T-cell (primary cell): ENCODE measurements at regions not wholly inside any gene's neighbourhood (a gene's known extent, or its start where the extent isn't known, plus 50 kb on each side); places are given as distances from the start of the nearest gene placed in this dataset.

Experiments used
- ATAC-seq, 4 experiments: fragments of 200-7000 bp in 3 of 4; fragments of 150-1000 bp in 1 of 4; cut with Tn5 transposase; replicated peaks in 1 of 4; 1 replicate in 3 of 4; 2 replicates in 1 of 4; pipeline ENCODE4 v1.10.0; 2021; ENCODE audit warnings: moderate library complexity in 3 of 4, mild to moderate bottlenecking in 2 of 4, moderate number of reproducible peaks in 1 of 4
- CTCF ChIA-PET, 2 donors: fragments of 300-600 bp; sonication (Branson Sonifier 250); formaldehyde crosslinking; loops; one replicate each; lab custom pipeline; 2022; ENCODE audit warnings: antibody characterized with exemption in 2 of 2; lab: Charles Lee
- POLR2A ChIA-PET, 2 donors: fragments of 300-600 bp; sonication (Branson Sonifier 250); formaldehyde crosslinking; loops; one replicate each; lab custom pipeline; 2022; ENCODE audit warnings: antibody characterized with exemption in 2 of 2; lab: Charles Lee
- DNase-seq, 35 experiments: peaks; one replicate each; pipeline versions ENCODE4 v3.0.0 to v3.0.0-alpha.2; 2013 to 2023
- H3K27ac ChIP-seq: one replicate; pipeline ENCODE4 v1.5.1; 2013; ENCODE audit warnings: low read length
- H3K27me3 ChIP-seq, 2 experiments: replicated peaks in 1 of 2; 1 replicate in 1 of 2; 2 replicates in 1 of 2; pipeline versions ENCODE4 v1.6.1 to v1.7.0; 2013; ENCODE audit warnings: low read length in 1 of 2, mixed read lengths in 1 of 2; ENCODE audit not compliant: control insufficient read depth in 2 of 2, insufficient read depth in 2 of 2; ENCODE audit errors: extremely low read depth in 1 of 2
- H3K36me3 ChIP-seq, 2 donors: 1 replicate in 1 of 2; 2 replicates in 1 of 2; pipeline versions ENCODE4 v1.6.1 to v1.7.0; 2013; ENCODE audit warnings: low read length in 1 of 2; ENCODE audit not compliant: control insufficient read depth in 2 of 2, insufficient read depth in 1 of 2; ENCODE audit errors: extremely low read depth in 1 of 2
- H3K4me1 ChIP-seq, 2 experiments: 1 replicate in 1 of 2; 2 replicates in 1 of 2; pipeline versions ENCODE4 v1.6.1 to v1.7.0; 2013; ENCODE audit warnings: low read length in 2 of 2, mixed read lengths in 1 of 2; ENCODE audit not compliant: insufficient read depth in 2 of 2, control insufficient read depth in 1 of 2; ENCODE audit errors: extremely low read depth in 1 of 2
- H3K4me3 ChIP-seq, 2 donors: 1 replicate in 1 of 2; 2 replicates in 1 of 2; pipeline versions ENCODE4 v1.5.1 to v1.7.0; 2013; ENCODE audit warnings: mild to moderate bottlenecking in 2 of 2, low read length in 1 of 2, moderate library complexity in 1 of 2; ENCODE audit not compliant: control insufficient read depth in 1 of 2; ENCODE audit errors: extremely low read depth in 1 of 2
- H3K9me3 ChIP-seq: 2 replicates; pipeline ENCODE4 v1.7.0; 2013
- H3K27ac Mint-ChIP-seq, 2 donors: one replicate each; pipeline ENCODE4 v1.8.0; 2020 to 2021; ENCODE audit warnings: mild to moderate bottlenecking in 2 of 2, mixed read lengths in 2 of 2
- H3K27me3 Mint-ChIP-seq, 2 donors: one replicate each; pipeline ENCODE4 v1.8.0; 2021 to 2022; ENCODE audit warnings: mixed read lengths in 2 of 2
- H3K36me3 Mint-ChIP-seq: one replicate; pipeline ENCODE4 v1.8.0; 2021; ENCODE audit warnings: mixed read lengths
- H3K4me1 Mint-ChIP-seq, 3 donors: one replicate each; pipeline ENCODE4 v1.8.0; 2020 to 2022; ENCODE audit warnings: mixed read lengths in 3 of 3, mild to moderate bottlenecking in 1 of 3
- H3K4me3 Mint-ChIP-seq, 3 donors: one replicate each; pipeline ENCODE4 v1.8.0; 2020 to 2022; ENCODE audit warnings: mild to moderate bottlenecking in 3 of 3, mixed read lengths in 3 of 3, moderate library complexity in 3 of 3
- H3K9me3 Mint-ChIP-seq, 3 donors: one replicate each; pipeline ENCODE4 v1.8.0; 2020 to 2022; ENCODE audit warnings: mixed read lengths in 3 of 3
- WGBS: methylation state at CpG from one replicate; pipeline ENCODE4 v1.1.5; 2013; ENCODE audit warnings: missing lambda C conversion rate; ENCODE audit not compliant: insufficient coverage; 5-methylcytosine and 5-hydroxymethylcytosine counted together

GRCh38 chr14:27392153-27392552 is 794.3 kb upstream of the NOVA1 start:
- ChIA-PET CTCF (no interaction called here), POLR2A (no interaction called here)
- Histone ChIP-seq H3K9me3 (no peaks in the 10 kb centered on the region), H3K27me3 (no peaks in the 10 kb centered on the region), H3K36me3 (no peaks in the 10 kb centered on the region), H3K27ac (no peak overlapping the region), H3K4me1 (no peaks in the 10 kb centered on the region), H3K4me3 (no peak overlapping the region)
- ATAC-seq: no peak
- no peaks in the 10 kb centered on the region for H3K27me3 Mint-ChIP-seq
- H3K27ac Mint-ChIP-seq: no peak overlapping the region
- no peaks in the 10 kb centered on the region for H3K4me1 Mint-ChIP-seq
- DNase-seq: no peak
- WGBS: no CpG with 5 or more reads among the region's 1 CpG
- H3K9me3 Mint-ChIP-seq: peaks cover 16 to 26% (median 24%) of the 10 kb centered on the region in 3 donors
- H3K36me3 Mint-ChIP-seq: no peaks in the 10 kb centered on the region
- H3K4me3 Mint-ChIP-seq: no peak overlapping the region

- ATAC-seq (no peak), DNase-seq (no peak)
- no peaks in the 10 kb centered on the region for H3K27me3 Mint-ChIP-seq
- Histone ChIP-seq H3K36me3 (no peaks in the 10 kb centered on the region), H3K9me3 (no peaks in the 10 kb centered on the region), H3K27me3 (no peaks in the 10 kb centered on the region), H3K4me3 (no peak overlapping the region), H3K27ac (no peak overlapping the region), H3K4me1 (no peaks in the 10 kb centered on the region)
- no peak overlapping the region for H3K4me3 Mint-ChIP-seq
- H3K4me1 Mint-ChIP-seq: no peaks in the 10 kb centered on the region
- H3K9me3 Mint-ChIP-seq: peaks cover 7 to 27% (median 16%) of the 10 kb centered on the region in 3 donors
- no CpG with 5 or more reads among the region's 2 CpGs for WGBS
- no peak overlapping the region for H3K27ac Mint-ChIP-seq
- no peaks in the 10 kb centered on the region for H3K36me3 Mint-ChIP-seq
- ChIA-PET CTCF (no interaction called here), POLR2A (no interaction called here)
Observed at GRCh38 chr14:27409944-27410343, 812.1 kb upstream of the NOVA1 start.

- Mint-ChIP-seq H3K9me3 (peaks cover 7 to 25% (median 17%) of the 10 kb centered on the region in 3 donors), H3K36me3 (no peaks in the 10 kb centered on the region), H3K4me1 (no peaks in the 10 kb centered on the region), H3K27me3 (no peaks in the 10 kb centered on the region), H3K4me3 (no peak overlapping the region), H3K27ac (no peak overlapping the region)
- DNase-seq (no peak), ATAC-seq (no peak)
- no peak overlapping the region for H3K27ac ChIP-seq
- no peaks in the 10 kb centered on the region for H3K36me3 ChIP-seq
- no CpG with 5 or more reads among the region's 1 CpG for WGBS
- H3K4me1 ChIP-seq: no peaks in the 10 kb centered on the region
- H3K9me3 ChIP-seq: no peaks in the 10 kb centered on the region
- H3K4me3 ChIP-seq: no peak overlapping the region
- H3K27me3 ChIP-seq: no peaks in the 10 kb centered on the region
- POLR2A ChIA-PET: no interaction called here
- CTCF ChIA-PET: no interaction called here
Observed at GRCh38 chr14:27410981-27411380, 813.1 kb upstream of the NOVA1 start.

- Mint-ChIP-seq H3K36me3 (no peaks in the 10 kb centered on the region), H3K4me3 (no peak overlapping the region), H3K27ac (no peak overlapping the region), H3K4me1 (no peaks in the 10 kb centered on the region), H3K27me3 (no peaks in the 10 kb centered on the region), H3K9me3 (peaks cover 10 to 22% (median 13%) of the 10 kb centered on the region in 3 donors)
- Histone ChIP-seq H3K4me3 (no peak overlapping the region), H3K9me3 (no peaks in the 10 kb centered on the region), H3K4me1 (no peaks in the 10 kb centered on the region), H3K27ac (no peak overlapping the region), H3K27me3 (no peaks in the 10 kb centered on the region), H3K36me3 (no peaks in the 10 kb centered on the region)
- DNase-seq (no peak), ATAC-seq (no peak)
- 100% methylated on average over 1 of the region's 4 CpGs for WGBS
- POLR2A ChIA-PET: no interaction called here
- CTCF ChIA-PET: no interaction called here
Observed at GRCh38 chr14:27427796-27428195, 830.0 kb upstream of the NOVA1 start.

GRCh38 chr14:27435923-27436670 is 838.3 kb upstream of the NOVA1 start:
- H3K4me1 Mint-ChIP-seq: no peaks in the 10 kb centered on the region
- H3K27ac ChIP-seq: no peak overlapping the region
- no peak overlapping the region for H3K27ac Mint-ChIP-seq
- CTCF ChIA-PET: no interaction called here
- no peak for ATAC-seq
- H3K4me3 Mint-ChIP-seq: no peak overlapping the region
- H3K27me3 ChIP-seq: no peaks in the 10 kb centered on the region
- H3K36me3 ChIP-seq: no peaks in the 10 kb centered on the region
- peaks cover 8 to 16% (median 16%) of the 10 kb centered on the region in 3 donors for H3K9me3 Mint-ChIP-seq
- no peak overlapping the region for H3K4me3 ChIP-seq
- DNase-seq: no peak
- H3K36me3 Mint-ChIP-seq: no peaks in the 10 kb centered on the region
- WGBS: no CpG with 5 or more reads among the region's 3 CpGs
- H3K27me3 Mint-ChIP-seq: no peaks in the 10 kb centered on the region
- H3K4me1 ChIP-seq: no peaks in the 10 kb centered on the region
- H3K9me3 ChIP-seq: no peaks in the 10 kb centered on the region
- POLR2A ChIA-PET: no interaction called here

GRCh38 chr14:27484633-27485032 is 886.8 kb upstream of the NOVA1 start:
- H3K4me1 Mint-ChIP-seq: no peaks in the 10 kb centered on the region
- H3K27me3 Mint-ChIP-seq: no peaks in the 10 kb centered on the region
- POLR2A ChIA-PET: no interaction called here
- Histone ChIP-seq H3K9me3 (no peaks in the 10 kb centered on the region), H3K4me1 (no peaks in the 10 kb centered on the region), H3K36me3 (no peaks in the 10 kb centered on the region), H3K27me3 (no peaks in the 10 kb centered on the region), H3K27ac (no peak overlapping the region), H3K4me3 (no peak overlapping the region)
- no peak for DNase-seq
- no peaks in the 10 kb centered on the region for H3K36me3 Mint-ChIP-seq
- no peak overlapping the region for H3K27ac Mint-ChIP-seq
- no peak for ATAC-seq
- H3K9me3 Mint-ChIP-seq: peaks cover 13 to 21% (median 18%) of the 10 kb centered on the region in 3 donors
- CTCF ChIA-PET: no interaction called here
- H3K4me3 Mint-ChIP-seq: no peak overlapping the region

GRCh38 chr14:27485193-27485592 is 887.4 kb upstream of the NOVA1 start:
- H3K36me3 ChIP-seq: no peaks in the 10 kb centered on the region
- Mint-ChIP-seq H3K9me3 (peaks cover 13 to 23% (median 18%) of the 10 kb centered on the region in 3 donors), H3K36me3 (no peaks in the 10 kb centered on the region), H3K4me3 (no peak overlapping the region), H3K27ac (no peak overlapping the region), H3K27me3 (no peaks in the 10 kb centered on the region), H3K4me1 (no peaks in the 10 kb centered on the region)
- no peaks in the 10 kb centered on the region for H3K4me1 ChIP-seq
- no peak overlapping the region for H3K4me3 ChIP-seq
- no peak overlapping the region for H3K27ac ChIP-seq
- no peaks in the 10 kb centered on the region for H3K9me3 ChIP-seq
- ATAC-seq: no peak
- ChIA-PET POLR2A (no interaction called here), CTCF (no interaction called here)
- H3K27me3 ChIP-seq: no peaks in the 10 kb centered on the region
- DNase-seq: no peak
